ENCODE measurements at regions not wholly inside any gene's neighbourhood (a gene's known extent, or its start where the extent isn't known, plus 50 kb on each side); places are given as distances from the start of the nearest gene placed in this dataset.

DNA sequence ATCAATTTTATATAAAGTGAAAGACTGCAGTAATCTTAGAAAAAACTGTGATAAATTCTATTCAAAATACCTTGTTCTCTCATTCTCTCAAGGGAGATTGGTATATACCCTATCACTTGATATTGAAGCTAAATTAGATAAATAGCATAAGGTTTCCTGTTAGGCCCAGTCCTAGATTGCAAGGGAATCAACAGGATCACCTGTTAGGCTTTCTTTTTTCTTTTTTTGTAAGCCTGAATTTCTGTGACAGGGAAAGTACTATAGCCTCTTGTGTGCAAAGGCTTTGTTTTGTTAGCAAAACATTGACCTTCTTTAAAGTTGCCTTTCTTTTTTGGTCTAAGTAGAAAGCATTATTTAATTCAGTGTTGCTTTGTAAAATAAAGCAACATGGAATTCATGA is 100.0 kb downstream of the HAUS1 start:
- no peak overlapping the region for H2AK5ac ChIP-seq (ENCODE audit: low read depth, low read length)
- no peak overlapping the region for H3K27ac ChIP-seq (replicated peaks; ENCODE audit: low read length)
- no peak overlapping the region for H2BK12ac ChIP-seq (ENCODE audit: low read length)
- H3K9ac ChIP-seq (ENCODE audit: low read depth, low read length, poor library complexity), result no peak overlapping the region
- no peak overlapping the region for H3K14ac ChIP-seq (ENCODE audit: low read length)
- H3K9me3 ChIP-seq (replicated peaks in 1 of 2; ENCODE audit: control insufficient read depth in 2 of 2, insufficient read depth in 1 of 2, low read depth in 1 of 2, low read length in 2 of 2), result no peaks in the 10 kb centered on the region
- DNase-seq (ENCODE audit: low spot score), result no peak
- H3K18ac ChIP-seq (ENCODE audit: low read length), result no peak overlapping the region
- H2BK120ac ChIP-seq (ENCODE audit: low read depth, low read length), result no peak overlapping the region
- H2AFZ ChIP-seq (ENCODE audit: low read length), result no peak overlapping the region
- H4K8ac ChIP-seq (ENCODE audit: low read depth, low read length), result no peak overlapping the region
- no peak overlapping the region for H3K4me3 ChIP-seq (ENCODE audit: low read length in 2 of 2)
- H4K91ac ChIP-seq (ENCODE audit: low read depth, low read length, poor library complexity), result no peak overlapping the region
- H3K79me1 ChIP-seq (ENCODE audit: low read depth, low read length), result no peaks in the 10 kb centered on the region
- no peaks in the 10 kb centered on the region for H3K27me3 ChIP-seq (ENCODE audit: control insufficient read depth in 3 of 3, insufficient read depth in 3 of 3, low read depth in 1 of 3, low read length in 3 of 3)
- no peak overlapping the region for H2BK5ac ChIP-seq (ENCODE audit: low read length)
- H2BK15ac ChIP-seq (ENCODE audit: low read length), result no peak overlapping the region
- no peak overlapping the region for H3K4me2 ChIP-seq (ENCODE audit: insufficient read depth, low read length, poor library complexity, severe bottlenecking)
- H3K4me1 ChIP-seq (ENCODE audit: control insufficient read depth in 2 of 2, insufficient read depth in 1 of 2, low read depth in 1 of 2, low read length in 2 of 2), result no peaks in the 10 kb centered on the region
- H3K4ac ChIP-seq (ENCODE audit: low read length), result no peak overlapping the region
- H3K23ac ChIP-seq (ENCODE audit: low read depth, low read length, poor library complexity), result no peak overlapping the region
- no peaks in the 10 kb centered on the region for H3K36me3 ChIP-seq (replicated peaks in 1 of 2; ENCODE audit: control insufficient read depth in 2 of 2, insufficient read depth in 2 of 2, low read length in 2 of 2)

DNA sequence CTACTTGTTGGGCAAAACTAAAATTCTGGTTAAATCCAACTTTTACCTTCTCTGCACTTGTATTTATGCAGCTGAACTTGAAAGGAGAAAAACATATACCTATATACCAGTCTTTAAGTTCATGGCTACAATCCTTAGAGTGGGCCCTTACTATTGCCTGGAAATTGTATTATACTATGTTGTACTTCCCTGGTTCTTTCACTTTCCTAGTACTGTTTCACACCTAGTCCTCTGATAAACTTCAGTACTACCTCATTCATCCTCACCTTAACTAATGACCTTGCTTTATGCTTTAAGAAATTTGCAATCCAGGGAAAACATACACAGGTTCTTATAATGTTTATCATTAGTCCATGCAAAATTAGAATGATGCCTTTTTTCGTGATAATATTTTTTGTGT is 103.8 kb downstream of the HAUS1 start:
- Histone ChIP-seq H3K36me3 (replicated peaks in 1 of 2; ENCODE audit: control insufficient read depth in 2 of 2, insufficient read depth in 2 of 2, low read length in 2 of 2) (no peaks in the 10 kb centered on the region), H2BK12ac (ENCODE audit: low read length) (no peak overlapping the region), H3K9me3 (replicated peaks in 1 of 2; ENCODE audit: control insufficient read depth in 2 of 2, insufficient read depth in 1 of 2, low read depth in 1 of 2, low read length in 2 of 2) (no peaks in the 10 kb centered on the region), H3K27me3 (ENCODE audit: control insufficient read depth in 3 of 3, insufficient read depth in 3 of 3, low read depth in 1 of 3, low read length in 3 of 3) (no peaks in the 10 kb centered on the region), H3K18ac (ENCODE audit: low read length) (no peak overlapping the region), H3K4me1 (ENCODE audit: control insufficient read depth in 2 of 2, insufficient read depth in 1 of 2, low read depth in 1 of 2, low read length in 2 of 2) (no peaks in the 10 kb centered on the region), H4K8ac (ENCODE audit: low read depth, low read length) (no peak overlapping the region), H2AK5ac (ENCODE audit: low read depth, low read length) (no peak overlapping the region), H3K27ac (replicated peaks; ENCODE audit: low read length) (no peak overlapping the region), H3K9ac (ENCODE audit: low read depth, low read length, poor library complexity) (no peak overlapping the region), H2BK120ac (ENCODE audit: low read depth, low read length) (no peak overlapping the region), H2BK5ac (ENCODE audit: low read length) (no peak overlapping the region), H3K4me3 (ENCODE audit: low read length in 2 of 2) (no peak overlapping the region), H3K23ac (ENCODE audit: low read depth, low read length, poor library complexity) (no peak overlapping the region), H4K91ac (ENCODE audit: low read depth, low read length, poor library complexity) (no peak overlapping the region), H2BK15ac (ENCODE audit: low read length) (no peak overlapping the region), H3K79me1 (ENCODE audit: low read depth, low read length) (no peaks in the 10 kb centered on the region), H3K4ac (ENCODE audit: low read length) (no peak overlapping the region), H2AFZ (ENCODE audit: low read length) (no peak overlapping the region), H3K14ac (ENCODE audit: low read length) (no peak overlapping the region), H3K4me2 (ENCODE audit: insufficient read depth, low read length, poor library complexity, severe bottlenecking) (no peak overlapping the region)
- no peak for DNase-seq (ENCODE audit: low spot score)
- no CpG with 5 or more reads among the region's 1 CpG for WGBS, 2 donors (ENCODE audit: extremely low coverage in 2 of 2, insufficient read length in 2 of 2, insufficient replicate concordance in 1 of 2)

DNA sequence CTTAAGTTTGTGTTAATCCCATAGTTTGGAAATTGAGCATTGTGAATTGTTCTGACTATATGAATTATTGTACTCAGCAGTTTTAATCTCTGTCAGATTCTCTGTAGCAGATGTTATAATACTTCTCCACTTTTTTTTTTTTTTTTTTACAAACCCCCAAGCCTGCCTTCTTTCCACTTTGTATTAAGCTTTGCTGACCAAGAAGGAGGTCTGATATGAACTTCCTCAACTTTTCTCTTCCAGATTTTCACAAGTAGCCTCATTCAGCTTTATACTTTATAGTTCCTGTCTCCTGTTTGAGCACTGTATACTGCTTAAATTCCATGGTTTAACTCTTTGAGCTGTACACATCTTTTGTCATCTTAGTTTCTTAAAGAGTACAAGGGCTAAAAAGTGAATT is 105.0 kb downstream of the HAUS1 start:
- H2AFZ ChIP-seq (ENCODE audit: low read length), result no peak overlapping the region
- no peaks in the 10 kb centered on the region for H3K27me3 ChIP-seq (ENCODE audit: control insufficient read depth in 3 of 3, insufficient read depth in 3 of 3, low read depth in 1 of 3, low read length in 3 of 3)
- H3K27ac ChIP-seq (replicated peaks; ENCODE audit: low read length), result no peak overlapping the region
- H3K79me1 ChIP-seq (ENCODE audit: low read depth, low read length), result no peaks in the 10 kb centered on the region
- H3K9me3 ChIP-seq (replicated peaks in 1 of 2; ENCODE audit: control insufficient read depth in 2 of 2, insufficient read depth in 1 of 2, low read depth in 1 of 2, low read length in 2 of 2), result no peaks in the 10 kb centered on the region
- no peak for DNase-seq (ENCODE audit: low spot score)
- H3K4ac ChIP-seq (ENCODE audit: low read length), result no peak overlapping the region
- no peak overlapping the region for H4K8ac ChIP-seq (ENCODE audit: low read depth, low read length)
- H3K4me3 ChIP-seq (ENCODE audit: low read length in 2 of 2), result no peak overlapping the region
- H3K18ac ChIP-seq (ENCODE audit: low read length), result no peak overlapping the region
- H2BK15ac ChIP-seq (ENCODE audit: low read length), result no peak overlapping the region
- H3K4me1 ChIP-seq (ENCODE audit: control insufficient read depth in 2 of 2, insufficient read depth in 1 of 2, low read depth in 1 of 2, low read length in 2 of 2), result no peaks in the 10 kb centered on the region
- H3K36me3 ChIP-seq (replicated peaks in 1 of 2; ENCODE audit: control insufficient read depth in 2 of 2, insufficient read depth in 2 of 2, low read length in 2 of 2), result no peaks in the 10 kb centered on the region
- no peak overlapping the region for H2AK5ac ChIP-seq (ENCODE audit: low read depth, low read length)
- no peak overlapping the region for H3K23ac ChIP-seq (ENCODE audit: low read depth, low read length, poor library complexity)
- H2BK12ac ChIP-seq (ENCODE audit: low read length), result no peak overlapping the region
- H2BK120ac ChIP-seq (ENCODE audit: low read depth, low read length), result no peak overlapping the region
- H3K4me2 ChIP-seq (ENCODE audit: insufficient read depth, low read length, poor library complexity, severe bottlenecking), result no peak overlapping the region
- no peak overlapping the region for H2BK5ac ChIP-seq (ENCODE audit: low read length)
- no peak overlapping the region for H3K14ac ChIP-seq (ENCODE audit: low read length)
- H3K9ac ChIP-seq (ENCODE audit: low read depth, low read length, poor library complexity), result no peak overlapping the region
- no peak overlapping the region for H4K91ac ChIP-seq (ENCODE audit: low read depth, low read length, poor library complexity)

DNA sequence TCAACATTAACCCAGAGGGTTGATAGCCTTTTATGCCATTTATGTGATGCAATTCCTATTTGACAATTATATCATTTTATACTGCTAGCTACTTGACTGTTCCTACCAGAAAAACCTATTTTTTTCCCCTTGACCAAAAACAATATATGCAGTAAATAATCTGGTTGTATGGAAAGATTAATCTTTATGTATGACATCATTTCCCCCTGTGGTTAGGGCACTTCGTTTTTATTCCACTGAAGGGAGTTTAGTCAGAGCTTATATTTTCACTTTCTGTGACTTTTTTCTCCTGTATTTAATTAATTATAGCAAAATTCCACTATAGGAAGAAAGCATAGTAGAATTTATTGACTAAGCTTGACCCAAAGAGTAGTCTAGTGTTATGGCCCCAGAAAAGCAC is 107.6 kb downstream of the HAUS1 start:
- Histone ChIP-seq H3K9me3 (replicated peaks in 1 of 2; ENCODE audit: control insufficient read depth in 2 of 2, insufficient read depth in 1 of 2, low read depth in 1 of 2, low read length in 2 of 2) (no peaks in the 10 kb centered on the region), H2BK120ac (ENCODE audit: low read depth, low read length) (no peak overlapping the region), H3K36me3 (replicated peaks in 1 of 2; ENCODE audit: control insufficient read depth in 2 of 2, insufficient read depth in 2 of 2, low read length in 2 of 2) (peaks cover 7 to 15% of the 10 kb centered on the region in 2 donors), H3K18ac (ENCODE audit: low read length) (no peak overlapping the region), H2BK15ac (ENCODE audit: low read length) (no peak overlapping the region), H3K27ac (replicated peaks; ENCODE audit: low read length) (no peak overlapping the region), H3K4me2 (ENCODE audit: insufficient read depth, low read length, poor library complexity, severe bottlenecking) (no peak overlapping the region), H3K4me3 (ENCODE audit: low read length in 2 of 2) (no peak overlapping the region), H3K14ac (ENCODE audit: low read length) (no peak overlapping the region), H3K9ac (ENCODE audit: low read depth, low read length, poor library complexity) (no peak overlapping the region), H4K8ac (ENCODE audit: low read depth, low read length) (no peak overlapping the region), H2BK5ac (ENCODE audit: low read length) (no peak overlapping the region), H2AK5ac (ENCODE audit: low read depth, low read length) (no peak overlapping the region), H3K4ac (ENCODE audit: low read length) (no peak overlapping the region), H2AFZ (ENCODE audit: low read length) (no peak overlapping the region), H3K23ac (ENCODE audit: low read depth, low read length, poor library complexity) (no peak overlapping the region), H3K79me1 (ENCODE audit: low read depth, low read length) (no peaks in the 10 kb centered on the region), H4K91ac (ENCODE audit: low read depth, low read length, poor library complexity) (no peak overlapping the region), H3K4me1 (ENCODE audit: control insufficient read depth in 2 of 2, insufficient read depth in 1 of 2, low read depth in 1 of 2, low read length in 2 of 2) (no peaks in the 10 kb centered on the region), H2BK12ac (ENCODE audit: low read length) (no peak overlapping the region), H3K27me3 (ENCODE audit: control insufficient read depth in 3 of 3, insufficient read depth in 3 of 3, low read depth in 1 of 3, low read length in 3 of 3) (no peaks in the 10 kb centered on the region)
- WGBS, 2 donors (ENCODE audit: extremely low coverage in 2 of 2, insufficient read length in 2 of 2, insufficient replicate concordance in 1 of 2), result no CpG with 5 or more reads among the region's 1 CpG
- no peak for DNase-seq (ENCODE audit: low spot score)
